Stimulated activated naive CD4-positive, alpha-beta T cell (primary cell): ENCODE measurements at regions not wholly inside any gene's neighbourhood (a gene's known extent, or its start where the extent isn't known, plus 50 kb on each side); places are given as distances from the start of the nearest gene placed in this dataset.
"Not testable (repeated sequence)": the region's sequence is repeated elsewhere in the genome, so short reads cannot be mapped to it uniquely, and the experiment has no call there.

Experiments
- DNase-seq, 6 experiments: peaks; one replicate each; lab custom pipeline; 2025; lab: John Stamatoyannopoulos, UW

DNA sequence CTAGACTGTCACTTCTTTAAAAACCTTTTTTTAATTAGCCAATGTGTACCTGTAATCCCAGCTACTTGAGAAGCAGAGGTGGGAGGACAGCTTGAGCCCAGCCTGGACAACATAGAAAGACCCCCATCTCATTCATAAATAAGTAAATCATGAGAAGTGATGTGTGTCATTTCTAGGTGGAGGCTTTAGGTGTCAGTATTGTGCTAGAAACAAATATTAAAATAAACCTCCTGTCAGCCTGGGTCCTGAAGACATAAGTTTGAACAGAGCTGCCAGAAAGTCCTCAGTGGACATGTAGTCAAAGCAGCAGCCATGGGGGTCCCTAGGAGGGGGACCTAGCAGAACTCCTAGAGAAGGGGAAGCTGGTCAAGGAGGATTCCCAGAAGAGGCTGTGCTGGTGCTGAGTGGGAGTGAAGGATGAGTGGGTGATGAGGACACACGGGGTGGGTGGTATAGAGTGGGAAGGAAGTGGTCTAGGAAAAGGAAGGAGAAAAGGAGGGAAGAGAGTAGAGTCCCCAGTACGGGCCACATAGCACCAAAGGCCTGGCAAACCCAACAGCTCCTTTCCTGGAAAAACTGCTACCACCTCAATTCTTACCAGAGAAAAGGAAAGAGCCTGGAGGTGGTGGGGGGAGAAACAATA lies 316.6 kb upstream of the NCKAP5 start:
- DNase-seq, result no peak

DNA sequence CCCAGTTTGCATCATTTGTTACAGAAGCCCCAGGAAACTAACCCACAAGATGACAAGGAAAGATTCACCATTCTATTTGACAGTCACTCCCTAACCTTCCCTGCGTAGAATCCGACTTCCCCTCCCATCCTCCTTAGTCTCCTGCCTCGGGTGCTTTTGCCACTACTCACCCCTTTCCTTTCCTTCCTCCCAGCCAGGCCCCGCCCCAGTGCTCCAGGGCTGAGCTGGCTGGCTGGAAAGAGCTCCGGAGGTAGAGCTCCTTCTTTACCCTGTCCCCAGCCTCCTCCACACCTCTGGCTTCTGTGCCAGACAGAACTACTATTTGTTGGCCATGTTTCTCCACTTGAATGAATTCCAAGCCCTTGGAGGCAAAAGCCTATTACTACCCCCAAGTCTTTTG lies 317.6 kb upstream of the NCKAP5 start:
- no peak for DNase-seq

- peak in 5 of 6 experiments; percentile 1 to 25 (median 18) for DNase-seq
Observed at GRCh38 chr2:133886735-133887675, 318.7 kb upstream of the NCKAP5 start.

DNA sequence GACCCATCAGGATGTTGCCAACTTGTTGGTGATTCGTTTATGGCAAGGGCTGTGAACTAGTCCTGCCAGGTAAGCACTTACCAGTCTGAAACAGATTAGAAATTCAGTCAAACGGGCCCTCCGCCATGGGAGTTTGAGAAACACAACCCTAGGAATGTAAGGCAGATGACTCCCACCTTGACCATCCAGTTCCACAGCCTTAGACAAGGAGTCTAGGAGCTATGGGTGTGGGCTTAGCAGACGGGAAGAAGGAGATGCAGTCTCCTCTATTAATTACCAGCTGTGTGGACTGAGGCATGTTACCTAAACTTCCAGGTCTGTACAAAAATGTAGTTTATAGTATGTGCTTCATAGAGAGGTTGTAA lies 319.4 kb upstream of the NCKAP5 start:
- no peak for DNase-seq

- no peak for DNase-seq
Observed at GRCh38 chr2:133888107-133888506, 319.8 kb upstream of the NCKAP5 start.

DNA sequence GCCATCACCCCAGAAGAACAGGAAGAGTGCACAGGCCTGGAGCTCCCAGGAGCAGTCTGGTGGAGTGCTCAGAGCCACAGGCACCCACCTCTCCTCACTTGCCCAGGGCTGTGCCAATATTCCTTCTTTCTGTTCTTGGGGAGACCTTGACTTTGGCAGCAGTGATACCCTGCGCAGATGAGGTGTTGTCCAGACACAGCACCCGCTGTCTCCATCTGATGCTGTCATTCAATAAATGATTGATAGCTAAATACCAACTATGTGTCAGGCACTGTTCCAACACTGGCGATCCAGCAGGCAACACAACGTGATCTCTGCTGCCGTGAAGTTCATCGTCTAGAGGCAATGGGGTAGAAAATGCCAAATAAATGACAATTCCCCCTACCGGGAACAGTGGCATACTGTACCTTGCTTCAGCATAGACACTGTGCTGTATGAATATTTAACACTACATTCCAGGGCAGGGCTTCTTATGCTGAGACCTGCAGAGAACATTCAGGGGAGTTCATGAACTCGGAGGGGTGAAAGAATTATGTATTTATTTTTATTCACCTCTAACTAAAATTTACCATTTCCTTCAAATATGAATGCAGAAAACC lies 320.5 kb upstream of the NCKAP5 start:
- DNase-seq, result no peak

DNA sequence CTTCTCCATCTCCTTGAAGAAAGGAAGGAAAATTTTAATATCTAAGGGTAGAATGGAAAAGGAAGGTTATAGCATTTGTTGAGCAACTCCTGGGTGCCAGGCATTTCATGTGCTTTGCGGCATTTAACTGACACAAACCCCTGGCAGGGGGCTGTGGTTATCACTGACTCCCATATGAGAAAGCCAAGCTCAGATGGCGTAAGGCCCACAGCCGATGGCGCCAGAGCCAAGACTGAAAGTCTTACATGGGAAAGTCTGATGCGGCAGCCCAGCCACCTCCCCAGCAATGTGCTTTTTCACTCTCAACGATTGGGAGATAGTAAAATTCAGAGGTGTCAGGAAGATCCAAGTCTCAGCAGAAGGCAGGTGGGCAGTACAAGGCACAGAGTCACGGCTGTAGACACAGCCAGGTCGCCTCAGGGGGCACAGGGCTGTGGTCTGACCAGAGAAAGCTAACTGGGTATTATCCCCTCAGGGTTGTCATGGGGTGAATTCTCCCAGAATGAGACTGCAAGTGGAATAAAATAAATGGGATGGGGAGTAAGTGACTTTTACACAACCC lies 324.2 kb upstream of the NCKAP5 start:
- no peak for DNase-seq

GRCh38 chr2:133894429-133894828 lies 326.2 kb upstream of the NCKAP5 start:
- no peak for DNase-seq

DNA sequence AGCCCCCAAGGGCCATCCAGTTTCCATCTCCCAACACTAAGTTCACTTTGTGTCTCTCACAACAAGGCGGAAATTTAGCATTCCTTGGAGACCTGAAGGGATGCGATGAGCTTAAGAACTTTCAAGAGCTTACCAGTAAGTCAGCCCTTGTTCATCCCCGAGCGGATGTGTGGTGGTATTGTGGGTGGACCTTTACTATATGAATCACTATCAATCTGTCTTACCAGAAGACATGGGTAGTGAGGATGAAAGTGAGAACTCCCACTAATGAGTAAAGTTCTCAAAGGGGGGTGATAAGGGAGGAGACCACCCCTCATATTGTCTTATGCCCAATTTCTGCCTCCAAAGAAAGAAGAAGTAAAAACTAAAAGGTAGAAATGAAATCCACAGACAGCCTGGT lies 329.6 kb upstream of the NCKAP5 start:
- not testable (repeated sequence) for DNase-seq

- DNase-seq, result no peak
Observed at GRCh38 chr2:133900909-133901308, 332.6 kb upstream of the NCKAP5 start.

- no peak for DNase-seq
Observed at GRCh38 chr2:133906396-133906795, 338.1 kb upstream of the NCKAP5 start.

DNA sequence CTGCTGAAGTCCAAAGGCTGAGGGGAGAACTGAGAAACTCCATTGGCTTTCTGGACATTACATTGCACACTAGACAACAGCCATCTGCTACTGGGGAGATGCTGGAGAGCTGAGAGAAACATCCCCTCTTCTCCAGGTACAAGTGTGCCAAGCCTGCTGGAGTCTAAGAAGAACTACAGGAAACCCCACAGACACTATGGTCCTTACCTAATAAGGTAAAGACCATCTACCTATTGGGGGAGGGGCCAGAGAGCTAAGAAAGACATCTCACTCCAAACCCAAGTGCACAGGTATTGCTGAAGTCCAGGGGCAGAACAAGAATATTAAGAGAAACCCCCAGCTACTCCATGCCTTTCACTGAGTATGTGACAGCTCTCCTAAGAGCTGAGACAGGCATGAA lies 338.7 kb upstream of the NCKAP5 start:
- no peak for DNase-seq

DNA sequence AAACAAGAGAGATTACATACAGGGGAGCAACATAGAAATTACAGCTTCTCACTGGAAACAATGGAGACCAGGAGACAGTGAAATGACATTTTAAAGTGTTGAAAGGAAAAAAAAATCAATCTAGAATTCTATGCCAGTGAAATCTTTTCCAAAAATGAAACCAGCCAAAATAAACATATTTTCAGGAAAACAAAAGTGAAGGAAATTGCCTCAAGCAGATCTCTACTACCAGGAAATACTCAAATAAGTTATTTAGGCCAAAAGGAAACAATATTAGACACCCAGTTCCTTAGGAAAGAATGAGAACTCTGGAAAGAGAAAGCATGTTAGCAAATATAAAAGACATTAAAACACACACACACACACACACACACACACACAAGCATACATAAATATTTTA lies 339.9 kb upstream of the NCKAP5 start:
- DNase-seq, result no peak

DNA sequence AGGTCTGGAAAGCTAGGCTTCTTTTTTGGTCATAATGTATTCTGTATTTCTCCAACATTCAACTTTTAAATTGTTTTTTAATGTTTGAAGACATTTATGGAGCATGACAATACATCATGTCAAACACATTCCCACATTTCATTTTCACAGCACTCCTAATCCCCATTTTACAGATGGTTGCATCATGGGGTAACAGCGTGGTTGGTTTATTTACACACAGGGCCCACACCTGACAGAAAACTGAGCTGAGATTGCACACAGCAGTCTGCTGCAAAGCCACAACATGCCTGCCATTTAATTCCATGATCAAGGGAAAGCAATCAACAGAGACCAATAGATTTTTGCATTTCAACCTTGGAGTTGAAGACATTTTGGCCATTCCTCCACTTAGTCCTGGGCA lies 335.7 kb upstream of the MGAT5 start:
- no peak for DNase-seq

DNA sequence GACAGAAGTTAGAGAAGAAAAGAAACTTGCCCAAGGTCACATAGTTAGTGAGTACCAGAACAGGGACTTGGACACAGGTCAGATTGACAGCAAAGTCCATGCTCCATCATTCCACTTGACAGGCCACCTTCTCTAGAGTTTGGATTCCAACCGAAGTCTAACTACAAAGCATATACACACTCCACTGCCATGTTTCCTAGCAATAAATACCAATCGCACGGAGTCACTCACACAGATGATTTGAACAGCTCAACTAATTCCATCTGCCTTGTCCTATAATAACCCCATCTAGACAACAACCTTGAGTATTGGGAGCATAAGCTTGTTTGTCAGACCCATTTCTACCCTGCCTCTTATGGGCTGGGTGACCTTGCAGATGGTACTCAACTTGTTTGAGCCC lies 334.6 kb upstream of the MGAT5 start:
- no peak for DNase-seq

GRCh38 chr2:133927894-133928293 lies 326.0 kb upstream of the MGAT5 start:
- DNase-seq, result no peak

- DNase-seq, result no peak
Observed at GRCh38 chr2:133936096-133936495, 317.8 kb upstream of the MGAT5 start.

- no peak for DNase-seq
Observed at GRCh38 chr2:133936601-133937000, 317.3 kb upstream of the MGAT5 start.

GRCh38 chr2:133937669-133938068 lies 316.2 kb upstream of the MGAT5 start:
- DNase-seq, result no peak

DNA sequence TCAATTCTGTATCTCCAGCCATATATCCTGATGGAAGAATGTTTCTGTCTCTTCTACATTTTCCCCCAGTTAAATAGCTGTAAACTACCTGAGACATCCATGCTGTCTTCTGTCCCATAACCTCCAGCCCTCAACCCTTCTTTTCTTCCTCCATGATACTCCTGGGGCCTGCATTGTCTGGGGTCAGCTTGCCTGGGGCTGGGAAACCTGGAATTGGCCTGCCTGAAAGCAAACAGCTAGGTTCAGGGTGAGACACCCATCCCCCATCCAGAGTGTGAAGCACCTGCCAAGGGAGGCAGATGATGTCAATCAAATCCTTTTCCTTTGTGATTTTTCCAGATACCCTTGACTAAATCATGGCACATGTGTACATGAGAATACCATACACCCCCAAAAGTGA lies 313.7 kb upstream of the MGAT5 start:
- no peak for DNase-seq

DNA sequence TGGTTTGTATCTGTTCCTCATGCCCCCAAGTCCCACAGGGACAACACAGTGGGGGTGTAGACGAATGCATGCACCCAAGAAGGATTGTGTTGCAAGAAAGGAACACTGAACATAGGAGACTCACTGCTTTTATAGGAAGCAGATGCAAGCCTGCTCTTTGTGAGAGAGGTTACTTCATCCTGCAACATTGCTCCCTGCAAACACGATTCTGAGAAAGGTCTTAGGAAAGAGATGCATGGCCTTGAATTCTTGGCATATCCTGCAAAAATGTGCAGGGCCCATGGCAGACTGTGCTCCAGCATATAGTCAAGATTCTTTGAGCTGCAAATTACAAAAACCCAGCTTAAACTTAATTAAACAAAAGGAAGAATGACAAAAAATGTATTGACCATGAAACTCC lies 312.2 kb upstream of the MGAT5 start:
- DNase-seq, result no peak

- no peak for DNase-seq
Observed at GRCh38 chr2:133942398-133942797, 311.5 kb upstream of the MGAT5 start.

- no peak for DNase-seq
Observed at GRCh38 chr2:133943108-133943507, 310.8 kb upstream of the MGAT5 start.
